OCI-LY1 (cell line): ENCODE measurements at regions not wholly inside any gene's neighbourhood (a gene's known extent, or its start where the extent isn't known, plus 50 kb on each side); places are given as distances from the start of the nearest gene placed in this dataset.
A peak's percentile ranks its signal among the peaks of the same experiment; 100 is the strongest.

Experiments used
- H2AFZ ChIP-seq: fragments of 200-600 bp; sonication (generic), shearing (Covaris generic); 2 replicates; pipeline ENCODE4 v1.6.0; 2014; ENCODE audit warnings: antibody characterized with exemption, mild to moderate bottlenecking, low read length
- H3F3A ChIP-seq: fragments of 200-600 bp; sonication (generic), shearing (Covaris generic); 2 replicates; pipeline ENCODE4 v1.6.0; 2014; ENCODE audit warnings: mild to moderate bottlenecking, antibody characterized with exemption, low read length, moderate library complexity; ENCODE audit not compliant: insufficient read depth
- H3K27ac ChIP-seq: fragments of 200-600 bp; sonication (generic); 2 replicates; pipeline ENCODE4 v1.5.1; 2014; ENCODE audit warnings: low read length, mixed run types, mild to moderate bottlenecking, low read depth; ENCODE audit not compliant: poor library complexity, severe bottlenecking
- H3K27me3 ChIP-seq: fragments of 200-600 bp; sonication (generic); 2 replicates; pipeline ENCODE4 v1.6.0; 2014; ENCODE audit warnings: antibody characterized with exemption, mild to moderate bottlenecking, low read length, moderate library complexity; ENCODE audit not compliant: insufficient read depth
- H3K36me3 ChIP-seq: fragments of 200-600 bp; sonication (generic); 2 replicates; pipeline ENCODE4 v1.6.1; 2014; ENCODE audit warnings: mild to moderate bottlenecking, antibody characterized with exemption, low read length, moderate library complexity, mixed read lengths; ENCODE audit not compliant: insufficient read depth
- H3K4me1 ChIP-seq: fragments of 200-600 bp; sonication (generic); 2 replicates; pipeline ENCODE4 v1.5.1; 2014; ENCODE audit warnings: mild to moderate bottlenecking, low read length, moderate library complexity; ENCODE audit not compliant: insufficient read depth, severe bottlenecking
- H3K4me2 ChIP-seq: fragments of 200-600 bp; sonication (generic), shearing (Covaris generic); 2 replicates; pipeline ENCODE4 v1.6.1; 2014; ENCODE audit warnings: low read length
- H3K4me3 ChIP-seq: fragments of 200-600 bp; sonication (generic); 2 replicates; pipeline ENCODE4 v1.5.1; 2014; ENCODE audit warnings: low read length, low read depth, mild to moderate bottlenecking, mixed read lengths; ENCODE audit not compliant: poor library complexity, severe bottlenecking
- H3K79me2 ChIP-seq: fragments of 200-600 bp; shearing (Covaris generic); 2 replicates; pipeline ENCODE4 v1.6.1; 2016; ENCODE audit warnings: mixed run types, low read length, mixed read lengths; ENCODE audit not compliant: insufficient read depth
- H3K9ac ChIP-seq: fragments of 200-600 bp; sonication (generic), shearing (Covaris generic); 2 replicates; pipeline ENCODE4 v1.6.1; 2014; ENCODE audit warnings: mild to moderate bottlenecking, low read length, mixed read lengths
- H3K9me2 ChIP-seq: fragments of 200-600 bp; sonication (generic), shearing (Covaris generic); 2 replicates; pipeline ENCODE4 v1.6.1; 2014; ENCODE audit warnings: low read depth, mild to moderate bottlenecking, low read length, mixed read lengths
- H3K9me3 ChIP-seq: fragments of 200-600 bp; shearing (Covaris generic); 2 replicates; pipeline ENCODE4 v1.6.1; 2014; ENCODE audit warnings: low read length, mixed read lengths
- H4K20me1 ChIP-seq: fragments of 200-600 bp; sonication (generic), shearing (Covaris generic); 2 replicates; pipeline ENCODE4 v1.6.0; 2016; ENCODE audit warnings: mild to moderate bottlenecking, low read length; ENCODE audit not compliant: insufficient read depth
- CTCF ChIP-seq: fragments of 200-600 bp; sonication (generic), shearing (Covaris generic); IDR thresholded peaks from 2 replicates; pipeline ENCODE4 v1.5.1; 2017; ENCODE audit warnings: mild to moderate bottlenecking, antibody characterized with exemption, low read length, moderate library complexity, mixed read lengths
- EZH2 ChIP-seq: fragments of 200-600 bp; sonication (generic), shearing (Covaris generic); IDR thresholded peaks from 2 replicates; pipeline ENCODE4 v1.8.0; 2017; ENCODE audit warnings: borderline replicate concordance, mixed run types, mild to moderate bottlenecking, antibody characterized with exemption, low read length, moderate library complexity, mixed read lengths

- Histone ChIP-seq H3K4me2 (no peak overlapping the region), H3K9me3 (no peaks in the 10 kb centered on the region), H3K36me3 (no peaks in the 10 kb centered on the region), H3K4me3 (no peak overlapping the region), H4K20me1 (no peaks in the 10 kb centered on the region), H2AFZ (no peak overlapping the region), H3K9me2 (no peaks in the 10 kb centered on the region), H3K4me1 (peaks cover 45% of the 10 kb centered on the region), H3K9ac (no peak overlapping the region), H3K27me3 (no peaks in the 10 kb centered on the region), H3K79me2 (no peaks in the 10 kb centered on the region), H3F3A (no peaks in the 10 kb centered on the region), H3K27ac (no peak overlapping the region)
- TF ChIP-seq CTCF = no peak
- no peak for TF ChIP-seq EZH2
Observed at GRCh38 chr2:145757503-145758246, 1237.8 kb upstream of the ZEB2 start.

- H3K9me3 ChIP-seq = no peaks in the 10 kb centered on the region
- no peak overlapping the region for H3K4me3 ChIP-seq
- H3K36me3 ChIP-seq = no peaks in the 10 kb centered on the region
- H3K9me2 ChIP-seq = no peaks in the 10 kb centered on the region
- peaks cover 70% of the 10 kb centered on the region for H3K4me1 ChIP-seq
- no peaks in the 10 kb centered on the region for H3K27me3 ChIP-seq
- H2AFZ ChIP-seq = no peak overlapping the region
- no peaks in the 10 kb centered on the region; the same call in 1 of the 2 replicates for H3F3A ChIP-seq
- peak overlapping the region; percentile 96 for H3K27ac ChIP-seq
- no peak for TF ChIP-seq EZH2
- no peak for TF ChIP-seq CTCF
- no peaks in the 10 kb centered on the region for H4K20me1 ChIP-seq
- no peak overlapping the region for H3K9ac ChIP-seq
- H3K79me2 ChIP-seq = no peaks in the 10 kb centered on the region
- H3K4me2 ChIP-seq = no peak overlapping the region
Observed at GRCh38 chr2:145755019-145755837, 1235.3 kb upstream of the ZEB2 start.

GRCh38 chr2:145753966-145754365, 1234.0 kb upstream of the ZEB2 start:
- Histone ChIP-seq H3K79me2 (no peaks in the 10 kb centered on the region), H3K9me2 (no peaks in the 10 kb centered on the region), H3K4me1 (peaks cover 71% of the 10 kb centered on the region), H3K4me2 (peak overlapping the region; percentile 62; the same call in 1 of the 2 replicates), H3K36me3 (no peaks in the 10 kb centered on the region), H3K27ac (peak overlapping the region; percentile 96), H3F3A (no peaks in the 10 kb centered on the region; the same call in 1 of the 2 replicates), H3K27me3 (no peaks in the 10 kb centered on the region), H2AFZ (no peak overlapping the region), H3K9me3 (no peaks in the 10 kb centered on the region), H3K9ac (peak overlapping the region; percentile 74; the same call in 1 of the 2 replicates), H4K20me1 (no peaks in the 10 kb centered on the region), H3K4me3 (no peak overlapping the region)
- no peak for TF ChIP-seq EZH2
- no peak for TF ChIP-seq CTCF
